Right lobe of liver (tissue), 4 donors: ENCODE measurements at regions not wholly inside any gene's neighbourhood (a gene's known extent, or its start where the extent isn't known, plus 50 kb on each side); places are given as distances from the start of the nearest gene placed in this dataset.

ENCODE experiments used
- POLR2A ChIP-seq: fragments of 450-650 bp; IDR thresholded peaks from one replicate; pipeline ENCODE4 v1.6.1; 2017; ENCODE audit warnings: antibody characterized with exemption, mild to moderate bottlenecking
- TF ChIP-seq, protein P1 (sequence below), 4 donors: fragments of 200-600 bp in 3 of 4; fragments of 450-650 bp in 1 of 4; IDR thresholded peaks; one replicate each; pipeline versions ENCODE4 v1.5.1 to v1.8.0; 2016 to 2022; ENCODE audit warnings: antibody characterized with exemption in 4 of 4, mild to moderate bottlenecking in 2 of 4
- donor health status: DM: no; HTN: no; CAD: no.
- donor health status: DM: no; HTN: no; CAD: no.
- donor health status: DM: no; HTN: yes; CAD: no.

DNA sequence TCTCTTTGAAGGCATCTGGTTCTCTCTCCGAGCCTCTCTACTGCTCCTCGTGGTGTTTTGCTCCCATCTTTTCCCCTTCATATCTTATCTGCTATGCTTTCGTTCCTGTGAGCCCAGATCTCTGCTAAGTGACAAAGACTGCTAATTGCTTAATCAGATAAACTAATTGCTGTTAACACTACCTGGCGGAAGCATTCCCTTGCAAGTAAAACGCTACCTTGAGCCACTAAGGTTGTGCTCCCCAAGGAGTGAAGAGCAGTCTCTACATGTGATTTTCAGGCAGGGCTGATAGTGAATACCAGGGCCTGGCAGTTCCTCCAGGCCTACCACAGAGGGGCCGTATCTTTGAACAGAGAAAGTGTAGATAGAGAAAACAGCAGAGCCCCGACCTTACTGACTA is 244.0 kb upstream of the GATB start:
- TF ChIP-seq, protein P1, sequence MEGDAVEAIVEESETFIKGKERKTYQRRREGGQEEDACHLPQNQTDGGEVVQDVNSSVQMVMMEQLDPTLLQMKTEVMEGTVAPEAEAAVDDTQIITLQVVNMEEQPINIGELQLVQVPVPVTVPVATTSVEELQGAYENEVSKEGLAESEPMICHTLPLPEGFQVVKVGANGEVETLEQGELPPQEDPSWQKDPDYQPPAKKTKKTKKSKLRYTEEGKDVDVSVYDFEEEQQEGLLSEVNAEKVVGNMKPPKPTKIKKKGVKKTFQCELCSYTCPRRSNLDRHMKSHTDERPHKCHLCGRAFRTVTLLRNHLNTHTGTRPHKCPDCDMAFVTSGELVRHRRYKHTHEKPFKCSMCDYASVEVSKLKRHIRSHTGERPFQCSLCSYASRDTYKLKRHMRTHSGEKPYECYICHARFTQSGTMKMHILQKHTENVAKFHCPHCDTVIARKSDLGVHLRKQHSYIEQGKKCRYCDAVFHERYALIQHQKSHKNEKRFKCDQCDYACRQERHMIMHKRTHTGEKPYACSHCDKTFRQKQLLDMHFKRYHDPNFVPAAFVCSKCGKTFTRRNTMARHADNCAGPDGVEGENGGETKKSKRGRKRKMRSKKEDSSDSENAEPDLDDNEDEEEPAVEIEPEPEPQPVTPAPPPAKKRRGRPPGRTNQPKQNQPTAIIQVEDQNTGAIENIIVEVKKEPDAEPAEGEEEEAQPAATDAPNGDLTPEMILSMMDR (IDR thresholded peaks at IDR 0.05), result no peak
- no peak for TF ChIP-seq POLR2A
